Kidney (tissue), 13 donors: ENCODE measurements at regions not wholly inside any gene's neighbourhood (a gene's known extent, or its start where the extent isn't known, plus 50 kb on each side); places are given as distances from the start of the nearest gene placed in this dataset.
A peak's percentile ranks its signal among the peaks of the same experiment; 100 is the strongest.
"Not testable (repeated sequence)": the region's sequence is repeated elsewhere in the genome, so short reads cannot be mapped to it uniquely, and the experiment has no call there.

Experiments used
- DNase-seq, 5 donors: peaks; one replicate each; pipeline ENCODE4 v3.0.0-alpha.2; 2013 to 2020
- FAIRE-seq: peaks from 2 replicates; lab custom pipeline; 2012; peaks lifted over from hg19 to GRCh38; lab: Jason Lieb, UNC
- H3K27ac ChIP-seq, 2 donors: one replicate each; pipeline ENCODE4 v1.7.0; 2013; ENCODE audit warnings: low read depth in 2 of 2, low read length in 2 of 2, inconsistent platforms in 1 of 2
- H3K27me3 ChIP-seq: one replicate; pipeline ENCODE4 v1.7.1; 2013; ENCODE audit warnings: low read length, inconsistent platforms; ENCODE audit not compliant: control insufficient read depth, insufficient read depth
- H3K36me3 ChIP-seq, 3 donors: one replicate each; pipeline versions ENCODE4 v1.7.0 to v1.7.1; 2013; ENCODE audit warnings: low read length in 3 of 3, control low read depth in 1 of 3, inconsistent platforms in 1 of 3; ENCODE audit not compliant: insufficient read depth in 3 of 3, control insufficient read depth in 2 of 3
- H3K4me1 ChIP-seq, 3 donors: one replicate each; pipeline versions ENCODE4 v1.7.0 to v1.7.1; 2013; ENCODE audit warnings: low read length in 3 of 3, inconsistent platforms in 1 of 3, low read depth in 1 of 3; ENCODE audit not compliant: control insufficient read depth in 2 of 3, insufficient read depth in 2 of 3
- H3K4me3 ChIP-seq, 3 donors: one replicate each; pipeline versions ENCODE4 v1.7.0 to v1.8.1; 2013; ENCODE audit warnings: low read length in 3 of 3, control low read depth in 1 of 3, inconsistent platforms in 1 of 3
- H3K9ac ChIP-seq, 3 donors: one replicate each; pipeline versions ENCODE4 v1.7.0 to v1.7.1; 2013; ENCODE audit warnings: low read length in 3 of 3, control low read depth in 1 of 3, inconsistent platforms in 1 of 3
- H3K9me3 ChIP-seq, 3 donors: one replicate each; pipeline versions ENCODE4 v1.7.0 to v1.7.1; 2013; ENCODE audit warnings: low read length in 3 of 3, control low read depth in 1 of 3, inconsistent platforms in 1 of 3; ENCODE audit not compliant: control insufficient read depth in 2 of 3, insufficient read depth in 1 of 3
- intact Hi-C: fragments of 100-400 bp; cut with DNase I; formaldehyde crosslinking; loops from one replicate; pipeline ENCODE4 v1.11.1; 2022
- TF ChIP-seq, protein P1 (sequence below): IDR thresholded peaks from 3 replicates; pipeline ENCODE4 v1.5.1; 2012; ENCODE audit warnings: mild to moderate bottlenecking, moderate library complexity, borderline replicate concordance; ENCODE audit not compliant: insufficient read depth; ENCODE audit errors: extremely low read depth
- donor health status: control.
- donor health status: control.
- donor health status: control.
- donor health status: control.
- donor health status: control.
- donor health status: DM: yes; HTN: yes; CAD: no.
- donor health status: Normal renal cell carcinoma (clear cell type).

DNA sequence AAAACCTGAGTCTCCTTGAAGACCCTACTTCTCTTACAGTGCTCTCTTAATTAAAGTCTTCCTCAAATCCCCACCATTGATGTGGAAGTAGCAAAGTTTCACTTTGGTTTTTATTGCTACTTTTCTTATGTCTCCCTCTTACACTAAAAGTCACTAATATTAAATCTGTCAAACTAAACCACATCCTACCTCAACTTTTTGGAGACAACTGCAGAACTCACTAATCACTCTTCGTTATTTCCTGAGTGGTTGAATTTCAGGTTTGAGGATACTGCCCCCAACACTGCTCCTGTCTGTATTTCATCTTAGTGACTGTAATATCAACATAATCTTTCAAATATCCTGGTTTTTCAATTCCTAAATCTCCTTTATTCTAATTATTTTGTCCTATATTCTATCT lies 213.0 kb upstream of the PDE3A start:
- no peak overlapping the region for H3K27ac ChIP-seq
- no peaks in the 10 kb centered on the region for H3K9me3 ChIP-seq
- TF ChIP-seq, protein P1, sequence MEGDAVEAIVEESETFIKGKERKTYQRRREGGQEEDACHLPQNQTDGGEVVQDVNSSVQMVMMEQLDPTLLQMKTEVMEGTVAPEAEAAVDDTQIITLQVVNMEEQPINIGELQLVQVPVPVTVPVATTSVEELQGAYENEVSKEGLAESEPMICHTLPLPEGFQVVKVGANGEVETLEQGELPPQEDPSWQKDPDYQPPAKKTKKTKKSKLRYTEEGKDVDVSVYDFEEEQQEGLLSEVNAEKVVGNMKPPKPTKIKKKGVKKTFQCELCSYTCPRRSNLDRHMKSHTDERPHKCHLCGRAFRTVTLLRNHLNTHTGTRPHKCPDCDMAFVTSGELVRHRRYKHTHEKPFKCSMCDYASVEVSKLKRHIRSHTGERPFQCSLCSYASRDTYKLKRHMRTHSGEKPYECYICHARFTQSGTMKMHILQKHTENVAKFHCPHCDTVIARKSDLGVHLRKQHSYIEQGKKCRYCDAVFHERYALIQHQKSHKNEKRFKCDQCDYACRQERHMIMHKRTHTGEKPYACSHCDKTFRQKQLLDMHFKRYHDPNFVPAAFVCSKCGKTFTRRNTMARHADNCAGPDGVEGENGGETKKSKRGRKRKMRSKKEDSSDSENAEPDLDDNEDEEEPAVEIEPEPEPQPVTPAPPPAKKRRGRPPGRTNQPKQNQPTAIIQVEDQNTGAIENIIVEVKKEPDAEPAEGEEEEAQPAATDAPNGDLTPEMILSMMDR, result no peak
- no peaks in the 10 kb centered on the region for H3K36me3 ChIP-seq
- H3K27me3 ChIP-seq, result no peaks in the 10 kb centered on the region
- no peak overlapping the region for H3K9ac ChIP-seq
- no peaks in the 10 kb centered on the region for H3K4me1 ChIP-seq
- FAIRE-seq (no peak), DNase-seq (no peak)
- intact Hi-C loops, result no loop called here
- H3K4me3 ChIP-seq, result no peak overlapping the region

DNA sequence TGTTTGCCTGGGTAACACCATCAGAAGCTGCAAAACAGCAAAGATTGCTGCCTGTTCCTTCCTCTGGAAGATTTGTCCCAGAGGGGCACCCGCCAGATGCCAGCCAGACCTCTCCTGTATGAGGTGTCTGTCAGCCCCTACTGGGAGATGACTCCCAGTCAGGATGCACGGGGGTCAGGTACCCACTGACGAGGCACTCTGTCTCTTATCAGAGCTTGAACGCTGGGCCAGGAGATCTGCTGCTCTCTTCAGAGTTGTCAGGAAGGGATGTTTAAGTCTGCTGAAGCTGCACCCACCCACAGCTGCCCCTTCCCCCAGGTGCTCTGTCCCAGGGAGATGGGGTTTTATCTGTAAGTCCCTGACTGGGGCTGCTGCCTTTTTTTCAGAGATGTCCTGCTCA lies 207.4 kb upstream of the PDE3A start:
- not testable (repeated sequence) for FAIRE-seq, H3K4me1 ChIP-seq

DNA sequence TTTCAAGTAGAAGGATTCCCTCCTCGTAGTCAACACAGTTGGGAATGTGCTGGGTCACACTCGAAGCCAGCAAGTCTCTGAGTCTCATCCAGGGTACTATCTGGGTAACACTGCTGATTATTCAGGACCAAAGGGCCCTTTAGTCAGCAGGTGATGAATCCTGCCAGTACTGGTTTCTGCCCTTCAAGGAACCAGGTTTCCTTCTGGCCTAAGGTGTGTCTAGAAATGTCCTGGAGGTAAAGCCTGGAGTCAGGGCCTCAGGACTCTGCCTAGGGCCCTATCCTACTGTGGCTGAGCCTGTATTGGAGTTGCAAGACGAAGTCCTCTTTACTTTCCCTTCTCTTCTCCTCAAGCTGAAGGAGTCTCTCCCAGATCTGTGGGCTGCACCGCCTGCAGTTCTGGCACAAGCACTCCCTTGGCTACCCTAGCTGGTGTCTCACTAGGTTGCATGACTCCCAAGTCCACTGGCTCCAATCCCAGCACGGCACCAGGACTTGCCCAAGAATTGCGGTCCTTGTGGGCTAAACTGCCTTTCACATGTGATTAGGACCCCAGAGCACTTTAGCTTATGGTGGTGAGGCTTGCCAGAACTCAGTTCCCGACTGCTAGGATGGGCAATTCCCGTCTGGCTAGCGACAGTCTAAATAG lies 193.7 kb upstream of the PDE3A start:
- H3K4me3 ChIP-seq, result no peak overlapping the region
- intact Hi-C loops, result no loop called here
- FAIRE-seq, result no peak
- no peak for DNase-seq
- H3K27ac ChIP-seq, result no peak overlapping the region
- no peaks in the 10 kb centered on the region for H3K36me3 ChIP-seq
- TF ChIP-seq, protein P1, result no peak
- no peaks in the 10 kb centered on the region for H3K9me3 ChIP-seq
- H3K9ac ChIP-seq, result no peak overlapping the region
- H3K4me1 ChIP-seq, result no peaks in the 10 kb centered on the region
- H3K27me3 ChIP-seq, result no peaks in the 10 kb centered on the region

More for the DNA sequence above, 207.4 kb upstream of the PDE3A start:
- H3K36me3 ChIP-seq, H3K27ac ChIP-seq, H3K27me3 ChIP-seq, H3K4me3 ChIP-seq, H3K9ac ChIP-seq, H3K9me3 ChIP-seq, intact Hi-C loops: not testable (repeated sequence)
- peak in 1 of 5 donors; percentile 34 for DNase-seq

DNA sequence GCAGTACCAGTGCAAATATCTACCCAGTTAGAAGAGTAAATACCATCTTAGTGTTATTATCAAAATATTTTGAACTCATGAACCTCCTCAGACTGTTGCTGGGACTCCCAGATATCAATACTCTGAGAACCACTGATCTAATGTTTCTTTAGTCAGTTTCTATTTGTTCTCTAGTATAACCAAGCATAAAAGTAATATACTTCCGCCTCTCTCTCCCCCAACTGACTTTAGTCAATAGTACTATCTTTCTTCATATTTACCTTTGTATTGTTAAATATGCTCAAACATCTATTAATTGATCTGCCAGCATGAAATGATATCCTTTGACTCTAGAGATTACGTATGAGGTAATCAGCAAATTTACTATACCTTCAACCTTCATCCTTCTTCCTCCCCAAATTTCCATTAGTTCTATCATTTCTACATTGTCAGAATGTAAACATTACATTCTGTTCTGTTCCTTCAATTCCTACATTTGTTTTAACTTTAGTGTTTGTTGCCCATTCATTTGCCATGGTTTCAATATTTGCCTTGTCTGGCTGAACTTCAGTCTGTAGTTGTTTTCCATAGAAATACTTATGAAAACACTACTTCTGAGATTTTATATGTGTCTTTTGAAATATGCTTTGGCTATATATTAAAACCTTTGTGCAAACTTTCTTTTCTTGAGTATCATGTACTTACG lies 192.5 kb upstream of the PDE3A start:
- no peaks in the 10 kb centered on the region for H3K36me3 ChIP-seq
- no peak for DNase-seq
- no peaks in the 10 kb centered on the region for H3K27me3 ChIP-seq
- no peaks in the 10 kb centered on the region for H3K9me3 ChIP-seq
- no peak overlapping the region for H3K4me3 ChIP-seq
- no peak for FAIRE-seq
- no peak overlapping the region for H3K9ac ChIP-seq
- TF ChIP-seq, protein P1, result no peak
- no peak overlapping the region for H3K27ac ChIP-seq
- H3K4me1 ChIP-seq, result no peaks in the 10 kb centered on the region
- intact Hi-C loops, result no loop called here
